ENCODE measurements at regions not wholly inside any gene's neighbourhood (a gene's known extent, or its start where the extent isn't known, plus 50 kb on each side); places are given as distances from the start of the nearest gene placed in this dataset.

- Histone ChIP-seq H3K9ac (ENCODE audit: low read length) (no peak overlapping the region), H4K20me1 (ENCODE audit: low read length) (no peaks in the 10 kb centered on the region), H3K4me1 (ENCODE audit: insufficient read depth, low read length) (no peaks in the 10 kb centered on the region), H3K9me2 (replicated peaks; ENCODE audit: low read length) (no peaks in the 10 kb centered on the region), H3K4me3 (ENCODE audit: low read length) (no peak overlapping the region), H3K36me3 (ENCODE audit: low read depth, low read length) (no peaks in the 10 kb centered on the region), H2AFZ (ENCODE audit: low read length) (no peak overlapping the region), H3F3A (ENCODE audit: low read length, unreplicated experiment) (no peaks in the 10 kb centered on the region), H3K27ac (ENCODE audit: low read length) (no peak overlapping the region), H3K27me3 (ENCODE audit: low read length) (no peaks in the 10 kb centered on the region), H3K4me2 (ENCODE audit: low read length) (no peak overlapping the region), H3K9me3 (ENCODE audit: low read length) (no peaks in the 10 kb centered on the region), H3K79me2 (ENCODE audit: low read length) (no peaks in the 10 kb centered on the region)
- POLR2A ChIA-PET (ENCODE audit: unreplicated experiment), result no interaction called here
- DNase-seq (no peak), ATAC-seq (no peak)
- intact Hi-C loops (cut with micrococcal nuclease), result no loop called here
- BruUV-seq (replicated peaks), result no TSS peak
- CTCF ChIA-PET, result no interaction called here
- TF ChIP-seq EZH2 (IDR thresholded peaks at IDR 0.05; ENCODE audit: low read length, unreplicated experiment), result no peak
- no peak for TF ChIP-seq EZH2phosphoT487 (IDR thresholded peaks at IDR 0.05; ENCODE audit: borderline replicate concordance, low read length)
- TF ChIP-seq CTCF (conservative IDR thresholded peaks at IDR 0.05; ENCODE audit: low read depth, low read length), result no peak
These were observed 195.6 kb upstream of the SMC2 start for GRCh38 chr9:103898550-103898949.

GRCh38 chr9:103899866-103900265, 194.2 kb upstream of the SMC2 start:
- H3K79me2 ChIP-seq (ENCODE audit: low read length), result no peaks in the 10 kb centered on the region
- no peak overlapping the region for H3K4me2 ChIP-seq (ENCODE audit: low read length)
- no peaks in the 10 kb centered on the region for H4K20me1 ChIP-seq (ENCODE audit: low read length)
- no peaks in the 10 kb centered on the region for H3K9me2 ChIP-seq (replicated peaks; ENCODE audit: low read length)
- no peaks in the 10 kb centered on the region for H3F3A ChIP-seq (ENCODE audit: low read length, unreplicated experiment)
- H3K36me3 ChIP-seq (ENCODE audit: low read depth, low read length), result no peaks in the 10 kb centered on the region
- ChIA-PET POLR2A (ENCODE audit: unreplicated experiment) (no interaction called here), CTCF (no interaction called here)
- intact Hi-C loops (cut with micrococcal nuclease), result no loop called here
- no peaks in the 10 kb centered on the region for H3K9me3 ChIP-seq (ENCODE audit: low read length)
- H3K4me3 ChIP-seq (ENCODE audit: low read length), result no peak overlapping the region
- H3K27ac ChIP-seq (ENCODE audit: low read length), result no peak overlapping the region
- DNase-seq, result no peak
- no TSS peak for BruUV-seq (replicated peaks)
- H2AFZ ChIP-seq (ENCODE audit: low read length), result no peak overlapping the region
- no peaks in the 10 kb centered on the region for H3K27me3 ChIP-seq (ENCODE audit: low read length)
- H3K4me1 ChIP-seq (ENCODE audit: insufficient read depth, low read length), result no peaks in the 10 kb centered on the region
- TF ChIP-seq EZH2 (IDR thresholded peaks at IDR 0.05; ENCODE audit: low read length, unreplicated experiment), result no peak
- TF ChIP-seq CTCF (conservative IDR thresholded peaks at IDR 0.05; ENCODE audit: low read depth, low read length), result no peak
- no peak for TF ChIP-seq EZH2phosphoT487 (IDR thresholded peaks at IDR 0.05; ENCODE audit: borderline replicate concordance, low read length)
- ATAC-seq, result no peak
- H3K9ac ChIP-seq (ENCODE audit: low read length), result no peak overlapping the region

- Histone ChIP-seq H3K4me2 (ENCODE audit: low read length) (no peak overlapping the region), H2AFZ (ENCODE audit: low read length) (no peak overlapping the region), H3K27me3 (ENCODE audit: low read length) (no peaks in the 10 kb centered on the region), H4K20me1 (ENCODE audit: low read length) (no peaks in the 10 kb centered on the region), H3K9me2 (replicated peaks; ENCODE audit: low read length) (no peaks in the 10 kb centered on the region), H3K27ac (ENCODE audit: low read length) (no peak overlapping the region), H3K9me3 (ENCODE audit: low read length) (no peaks in the 10 kb centered on the region), H3K9ac (ENCODE audit: low read length) (no peak overlapping the region), H3F3A (ENCODE audit: low read length, unreplicated experiment) (no peaks in the 10 kb centered on the region), H3K4me1 (ENCODE audit: insufficient read depth, low read length) (no peaks in the 10 kb centered on the region), H3K79me2 (ENCODE audit: low read length) (no peaks in the 10 kb centered on the region), H3K4me3 (ENCODE audit: low read length) (no peak overlapping the region), H3K36me3 (ENCODE audit: low read depth, low read length) (no peaks in the 10 kb centered on the region)
- BruUV-seq (replicated peaks), result no TSS peak
- ATAC-seq, result no peak
- ChIA-PET POLR2A (ENCODE audit: unreplicated experiment) (no interaction called here), CTCF (no interaction called here)
- intact Hi-C loops (cut with micrococcal nuclease), result no loop called here
- TF ChIP-seq EZH2phosphoT487 (IDR thresholded peaks at IDR 0.05; ENCODE audit: borderline replicate concordance, low read length) (no peak), EZH2 (IDR thresholded peaks at IDR 0.05; ENCODE audit: low read length, unreplicated experiment) (no peak), CTCF (conservative IDR thresholded peaks at IDR 0.05; ENCODE audit: low read depth, low read length) (no peak)
- no peak for DNase-seq
These were observed 193.6 kb upstream of the SMC2 start for GRCh38 chr9:103900466-103900865.
